Stomach (tissue), 4 donors: ENCODE measurements at regions not wholly inside any gene's neighbourhood (a gene's known extent, or its start where the extent isn't known, plus 50 kb on each side); places are given as distances from the start of the nearest gene placed in this dataset.
"Not testable (repeated sequence)": the region's sequence is repeated elsewhere in the genome, so short reads cannot be mapped to it uniquely, and the experiment has no call there.

Source experiments
- POLR2A ChIP-seq, 4 donors: fragments of 450-650 bp; IDR thresholded peaks; one replicate each; pipeline ENCODE4 v1.6.1; 2016; ENCODE audit warnings: antibody characterized with exemption in 4 of 4, control low read depth in 2 of 4, mild to moderate bottlenecking in 1 of 4, moderate library complexity in 1 of 4
- POLR2AphosphoS5 ChIP-seq, 3 donors: sonication (generic); formaldehyde crosslinking; IDR thresholded peaks; one replicate each; pipeline ENCODE4 v1.6.1; 2016; ENCODE audit warnings: antibody characterized with exemption in 3 of 3
- TF ChIP-seq, protein P1 (sequence below), 7 experiments: fragments of 450-650 bp in 4 of 7; fragments of 200-600 bp in 3 of 7; sonication (generic) in 3 of 7; IDR thresholded peaks; one replicate each; pipeline ENCODE4 v1.5.1; 2016 to 2019; ENCODE audit warnings: antibody characterized with exemption in 7 of 7, control low read depth in 2 of 7, mild to moderate bottlenecking in 1 of 7

DNA sequence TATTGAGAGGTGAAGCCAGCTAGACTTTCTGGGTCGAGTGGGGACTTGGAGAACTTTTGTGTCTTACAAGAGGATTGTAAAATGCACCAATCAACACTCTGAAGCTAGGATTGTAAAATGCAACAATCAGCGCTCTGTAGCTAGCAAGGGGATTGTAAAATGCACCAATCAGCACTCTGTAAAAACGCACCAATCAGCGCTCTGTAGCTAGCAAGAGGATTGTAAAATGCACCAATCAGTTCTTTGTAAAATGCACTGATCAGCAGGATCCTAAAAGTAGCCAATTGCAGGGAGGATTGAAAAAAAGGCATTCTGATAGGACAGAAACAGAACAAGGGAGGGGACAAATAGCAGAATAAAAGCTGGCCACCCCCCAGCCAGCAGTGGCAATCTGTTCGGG, 68.1 kb upstream of the BOD1 start:
- TF ChIP-seq, protein P1, sequence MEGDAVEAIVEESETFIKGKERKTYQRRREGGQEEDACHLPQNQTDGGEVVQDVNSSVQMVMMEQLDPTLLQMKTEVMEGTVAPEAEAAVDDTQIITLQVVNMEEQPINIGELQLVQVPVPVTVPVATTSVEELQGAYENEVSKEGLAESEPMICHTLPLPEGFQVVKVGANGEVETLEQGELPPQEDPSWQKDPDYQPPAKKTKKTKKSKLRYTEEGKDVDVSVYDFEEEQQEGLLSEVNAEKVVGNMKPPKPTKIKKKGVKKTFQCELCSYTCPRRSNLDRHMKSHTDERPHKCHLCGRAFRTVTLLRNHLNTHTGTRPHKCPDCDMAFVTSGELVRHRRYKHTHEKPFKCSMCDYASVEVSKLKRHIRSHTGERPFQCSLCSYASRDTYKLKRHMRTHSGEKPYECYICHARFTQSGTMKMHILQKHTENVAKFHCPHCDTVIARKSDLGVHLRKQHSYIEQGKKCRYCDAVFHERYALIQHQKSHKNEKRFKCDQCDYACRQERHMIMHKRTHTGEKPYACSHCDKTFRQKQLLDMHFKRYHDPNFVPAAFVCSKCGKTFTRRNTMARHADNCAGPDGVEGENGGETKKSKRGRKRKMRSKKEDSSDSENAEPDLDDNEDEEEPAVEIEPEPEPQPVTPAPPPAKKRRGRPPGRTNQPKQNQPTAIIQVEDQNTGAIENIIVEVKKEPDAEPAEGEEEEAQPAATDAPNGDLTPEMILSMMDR (IDR thresholded peaks at IDR 0.05): not testable (repeated sequence)
- not testable (repeated sequence) for TF ChIP-seq POLR2AphosphoS5, POLR2A (IDR thresholded peaks at IDR 0.05)
